GM13977 (cell line): ENCODE measurements at regions not wholly inside any gene's neighbourhood (a gene's known extent, or its start where the extent isn't known, plus 50 kb on each side); places are given as distances from the start of the nearest gene placed in this dataset.

Source experiments
- DNase-seq: peaks from one replicate; pipeline ENCODE4 v3.0.0; 2012; ENCODE audit warnings: low spot score
- CTCF ChIP-seq: IDR thresholded peaks from 2 replicates; pipeline ENCODE4 v1.5.1; 2012; ENCODE audit warnings: mild to moderate bottlenecking, control low read depth; ENCODE audit not compliant: insufficient read depth; ENCODE audit errors: extremely low read depth, missing control alignments
- in situ Hi-C: fragments of 300-500 bp; cut with MboI; formaldehyde crosslinking; loops from one replicate; pipeline ENCODE4 v1.12.0; 2022; ENCODE audit warnings: low sequenced_read_pairs, low pct_unique_long_range_greater_than_20kb, mixed read lengths, inconsistent platforms; ENCODE audit not compliant: unreplicated experiment

GRCh38 chr11:28619846-28620540 lies 511.8 kb downstream of the METTL15 start:
- in situ Hi-C loops = no loop called here
- no peak for DNase-seq
- TF ChIP-seq CTCF = no peak

- DNase-seq = no peak
- in situ Hi-C loops = no loop called here
- TF ChIP-seq CTCF = no peak
Observed at GRCh38 chr11:28618416-28618815, 510.2 kb downstream of the METTL15 start.

GRCh38 chr11:28616160-28616965 lies 508.2 kb downstream of the METTL15 start:
- in situ Hi-C loops = no loop called here
- TF ChIP-seq CTCF = no peak
- DNase-seq = no peak

GRCh38 chr11:28615542-28615941 lies 507.4 kb downstream of the METTL15 start:
- no peak for DNase-seq
- in situ Hi-C loops = no loop called here
- TF ChIP-seq CTCF = no peak

GRCh38 chr11:28606930-28607329 lies 498.7 kb downstream of the METTL15 start:
- in situ Hi-C loops = no loop called here
- DNase-seq = no peak
- TF ChIP-seq CTCF = no peak

GRCh38 chr11:28599656-28600055 lies 491.5 kb downstream of the METTL15 start:
- no peak for DNase-seq
- no peak for TF ChIP-seq CTCF

More at GRCh38 chr11:28599656-28600055, 491.5 kb downstream of the METTL15 start:
- in situ Hi-C loops = no loop called here
